Osteoblast (primary cell): ENCODE measurements at regions not wholly inside any gene's neighbourhood (a gene's known extent, or its start where the extent isn't known, plus 50 kb on each side); places are given as distances from the start of the nearest gene placed in this dataset.
A peak's percentile ranks its signal among the peaks of the same experiment; 100 is the strongest.

Experiments used
- DNase-seq: peaks from one replicate; pipeline ENCODE4 v3.0.0; 2011; ENCODE audit warnings: low spot score, mixed read lengths; ENCODE audit not compliant: insufficient read length; ENCODE audit errors: missing footprints
- H2AFZ ChIP-seq: 2 replicates; pipeline ENCODE4 v1.6.0; 2011; ENCODE audit warnings: mild to moderate bottlenecking, low read length
- H3K27ac ChIP-seq: 2 replicates; pipeline ENCODE4 v1.5.1; 2011; ENCODE audit warnings: mild to moderate bottlenecking, low read depth, low read length, moderate library complexity
- H3K27me3 ChIP-seq: 2 replicates; pipeline ENCODE4 v1.6.0; 2012; ENCODE audit warnings: mild to moderate bottlenecking, control low read depth, inconsistent platforms, low read length, moderate library complexity; ENCODE audit not compliant: insufficient read depth
- H3K36me3 ChIP-seq: 2 replicates; pipeline ENCODE4 v1.5.1; 2011; ENCODE audit warnings: mild to moderate bottlenecking, low read length, control low read depth, moderate library complexity; ENCODE audit not compliant: insufficient read depth
- H3K4me1 ChIP-seq: 2 replicates; pipeline ENCODE4 v1.5.1; 2011; ENCODE audit warnings: mild to moderate bottlenecking, low read length, control low read depth, moderate library complexity; ENCODE audit not compliant: insufficient read depth
- H3K4me2 ChIP-seq: 2 replicates; pipeline ENCODE4 v1.6.0; 2011; ENCODE audit warnings: mild to moderate bottlenecking, low read length; ENCODE audit not compliant: insufficient read depth
- H3K4me3 ChIP-seq: fragments of 200-600 bp; sonication (generic); 3 replicates; pipeline ENCODE4 v1.5.1; 2012; ENCODE audit warnings: mild to moderate bottlenecking, low read length, inconsistent platforms; ENCODE audit not compliant: insufficient read depth
- H3K79me2 ChIP-seq: 2 replicates; pipeline ENCODE4 v1.6.0; 2012; ENCODE audit warnings: mild to moderate bottlenecking, low read length, control low read depth, inconsistent platforms; ENCODE audit not compliant: insufficient read depth
- H3K9me3 ChIP-seq: 2 replicates; pipeline ENCODE4 v1.5.1; 2011; ENCODE audit warnings: low read depth, low read length, control low read depth
- H4K20me1 ChIP-seq: 2 replicates; pipeline ENCODE4 v1.6.0; 2012; ENCODE audit warnings: mild to moderate bottlenecking, low read length, control low read depth; ENCODE audit not compliant: insufficient read depth
- CTCF ChIP-seq: IDR thresholded peaks from 2 replicates; pipeline ENCODE4 v1.5.1; 2011; ENCODE audit warnings: mild to moderate bottlenecking, low read depth, low read length, moderate library complexity; ENCODE audit errors: extremely low read depth

- TF ChIP-seq CTCF = no peak
- Histone ChIP-seq H3K27ac (no peak overlapping the region), H3K27me3 (no peaks in the 10 kb centered on the region), H2AFZ (peak overlapping the region; percentile 55), H3K36me3 (no peaks in the 10 kb centered on the region), H3K4me1 (no peaks in the 10 kb centered on the region), H3K4me3 (no peak overlapping the region), H3K4me2 (no peak overlapping the region), H3K9me3 (no peaks in the 10 kb centered on the region), H4K20me1 (no peaks in the 10 kb centered on the region), H3K79me2 (no peaks in the 10 kb centered on the region)
- no peak for DNase-seq
Observed at GRCh38 chr5:58273711-58274110, 186.2 kb downstream of the PLK2 start.

GRCh38 chr5:58268268-58268667 lies 191.6 kb downstream of the PLK2 start:
- H3K4me3 ChIP-seq = no peak overlapping the region
- no peak for TF ChIP-seq CTCF
- H3K9me3 ChIP-seq = no peaks in the 10 kb centered on the region
- no peak overlapping the region for H3K27ac ChIP-seq
- no peaks in the 10 kb centered on the region for H3K36me3 ChIP-seq
- H3K4me2 ChIP-seq = no peak overlapping the region
- H4K20me1 ChIP-seq = no peaks in the 10 kb centered on the region
- DNase-seq = no peak
- peaks cover 3% of the 10 kb centered on the region for H3K4me1 ChIP-seq
- no peak overlapping the region for H2AFZ ChIP-seq
- no peaks in the 10 kb centered on the region for H3K79me2 ChIP-seq
- no peaks in the 10 kb centered on the region for H3K27me3 ChIP-seq

- Histone ChIP-seq H3K9me3 (no peaks in the 10 kb centered on the region), H3K4me2 (peak overlapping the region; percentile 47), H3K79me2 (no peaks in the 10 kb centered on the region), H3K4me1 (peaks cover 9% of the 10 kb centered on the region), H3K27ac (no peak overlapping the region), H3K36me3 (no peaks in the 10 kb centered on the region), H3K4me3 (no peak overlapping the region), H2AFZ (peak overlapping the region; percentile 61), H3K27me3 (no peaks in the 10 kb centered on the region), H4K20me1 (no peaks in the 10 kb centered on the region)
- no peak for DNase-seq
- TF ChIP-seq CTCF = no peak
Observed at GRCh38 chr5:58266402-58266801, 193.5 kb downstream of the PLK2 start.

GRCh38 chr5:58265246-58265930 lies 194.5 kb downstream of the PLK2 start:
- no peaks in the 10 kb centered on the region for H3K79me2 ChIP-seq
- no peak for DNase-seq
- H3K36me3 ChIP-seq = no peaks in the 10 kb centered on the region
- no peak overlapping the region for H3K4me3 ChIP-seq
- no peak for TF ChIP-seq CTCF
- no peak overlapping the region for H2AFZ ChIP-seq
- no peaks in the 10 kb centered on the region for H4K20me1 ChIP-seq
- peaks cover 12% of the 10 kb centered on the region for H3K4me1 ChIP-seq
- H3K27ac ChIP-seq = no peak overlapping the region
- no peaks in the 10 kb centered on the region for H3K9me3 ChIP-seq
- no peak overlapping the region for H3K4me2 ChIP-seq
- H3K27me3 ChIP-seq = no peaks in the 10 kb centered on the region
